GM11168 (cell line): ENCODE measurements at regions not wholly inside any gene's neighbourhood (a gene's known extent, or its start where the extent isn't known, plus 50 kb on each side); places are given as distances from the start of the nearest gene placed in this dataset.

Experiments used
- in situ Hi-C: fragments of 300-500 bp; cut with MboI; formaldehyde crosslinking; loops from one replicate; pipeline ENCODE4 v1.12.0; 2022; ENCODE audit warnings: low sequenced_read_pairs; ENCODE audit not compliant: unreplicated experiment

DNA sequence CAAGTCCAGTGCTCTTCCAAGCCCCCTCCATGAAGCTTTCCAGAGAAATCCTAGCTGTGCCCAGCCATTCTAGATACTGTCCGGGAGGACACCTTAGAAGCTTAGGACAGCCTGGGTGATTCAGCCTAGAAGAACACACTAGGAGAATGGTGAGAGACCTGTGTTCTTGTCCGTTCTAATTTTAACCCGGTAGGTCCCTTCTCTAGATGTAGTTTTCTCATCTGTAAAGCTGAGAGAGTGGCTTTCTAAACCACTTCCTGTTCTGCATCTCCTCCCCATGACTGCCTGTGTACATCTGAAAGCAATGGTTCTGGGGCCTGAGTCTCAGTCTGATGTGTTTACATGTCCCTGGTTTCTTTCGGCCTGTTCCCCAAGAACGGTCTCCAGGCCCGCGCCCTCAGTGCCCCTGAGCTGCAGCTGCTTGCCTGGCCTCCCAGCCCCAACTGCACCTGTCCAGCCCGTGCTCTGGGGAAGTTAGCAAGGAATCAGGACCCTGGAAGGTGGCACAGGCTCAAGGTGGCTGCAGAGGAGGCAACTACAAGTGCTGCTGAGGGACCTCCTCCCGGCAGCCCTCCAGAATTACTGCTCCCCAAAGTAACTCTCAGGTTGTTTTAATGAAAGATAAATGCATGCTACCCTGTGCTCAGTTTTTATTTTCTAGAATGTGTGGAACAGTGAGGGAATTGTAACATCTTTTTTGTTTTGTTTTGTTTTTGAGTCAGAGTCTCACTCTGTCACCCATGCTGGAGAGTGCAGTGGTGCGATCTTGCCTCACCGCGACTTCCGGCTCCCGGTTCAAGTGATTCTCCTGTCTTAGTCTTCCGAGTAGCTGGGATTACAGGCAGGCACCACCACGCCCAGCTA is 105.9 kb downstream of the LBH start:
- in situ Hi-C loops = loop anchor here (10.0 kb wide), 1 partner anchor 118 kb away; no protein-coding TSS in a partner anchor

DNA sequence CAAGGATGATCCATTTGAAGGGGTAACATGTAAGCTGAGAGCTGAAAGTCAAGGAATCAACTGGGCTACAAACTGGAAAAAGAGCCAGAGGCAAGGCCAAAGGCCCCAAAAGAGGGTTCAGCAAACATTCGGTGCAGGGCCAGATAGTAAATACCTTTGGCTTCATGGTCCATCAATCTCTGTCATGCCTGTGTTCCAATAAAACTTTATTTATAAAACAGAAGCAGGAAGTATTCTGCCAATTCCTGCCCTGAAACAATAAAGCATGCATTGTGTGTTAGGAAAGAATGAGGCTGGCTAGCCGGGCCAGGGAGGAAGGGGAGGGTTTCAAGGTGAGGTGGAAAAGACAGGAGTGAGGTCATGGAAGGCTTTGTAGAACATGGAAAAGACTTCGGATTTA is 107.1 kb downstream of the LBH start:
- in situ Hi-C loops = loop anchor here (10.0 kb wide), 1 partner anchor 116 kb away; no protein-coding TSS in a partner anchor

DNA sequence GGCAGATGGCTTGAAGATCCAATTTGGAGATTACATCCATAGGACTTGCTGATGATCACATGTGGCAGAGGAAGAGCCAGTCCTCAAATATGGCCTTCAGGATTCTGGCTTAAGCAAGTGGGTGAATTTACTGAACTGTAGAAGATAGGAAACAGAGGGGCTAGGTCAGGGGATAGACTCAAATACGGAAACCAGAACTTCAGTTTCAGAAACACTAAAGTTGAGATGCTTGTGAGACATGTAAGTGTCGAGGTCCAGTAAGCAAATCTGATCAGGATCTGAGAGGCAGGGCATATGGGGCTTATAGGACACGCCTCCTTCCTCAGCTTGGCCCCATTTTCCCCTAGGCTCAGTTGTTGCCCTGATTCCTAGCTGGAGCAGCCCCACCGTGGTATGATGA is 107.7 kb downstream of the LBH start:
- in situ Hi-C loops = loop anchor here (10.0 kb wide), 1 partner anchor 116 kb away; no protein-coding TSS in a partner anchor

DNA sequence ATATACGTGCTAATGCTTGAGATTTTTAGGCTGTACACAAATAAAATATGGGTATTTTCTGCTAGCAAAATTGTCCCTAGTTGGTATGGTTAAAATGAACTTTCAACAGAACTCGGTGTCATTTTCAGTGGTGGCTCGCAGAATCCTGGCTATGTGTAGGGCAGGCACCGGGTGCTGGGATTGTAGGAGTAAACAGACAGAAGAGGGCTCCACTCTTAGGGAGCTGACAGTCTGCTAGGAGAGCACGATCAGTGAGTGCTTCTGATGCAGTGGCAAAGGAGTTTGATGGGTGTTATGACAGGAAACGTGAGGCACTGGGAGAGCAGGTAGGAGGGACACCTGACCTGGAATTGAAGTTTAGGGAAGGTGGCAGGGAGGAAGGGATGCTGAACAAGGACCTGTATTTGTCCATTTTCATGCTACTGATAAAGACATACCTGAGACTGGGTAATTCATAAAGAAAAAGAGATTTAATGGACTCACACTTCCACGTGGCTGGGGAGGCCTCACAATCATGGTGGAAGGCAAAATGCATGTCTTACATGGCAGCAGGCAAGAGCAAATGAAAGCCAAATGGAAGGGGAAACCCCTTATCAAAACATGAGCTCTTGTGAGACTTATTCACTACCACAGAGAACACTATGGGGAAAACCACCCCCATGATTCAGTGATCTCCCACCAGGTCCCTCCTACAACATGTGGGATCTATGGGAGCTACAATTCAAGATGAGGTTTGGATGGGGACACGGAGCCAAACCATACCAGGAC is 105.4 kb upstream of the LCLAT1 start:
- in situ Hi-C loops = no loop called here

DNA sequence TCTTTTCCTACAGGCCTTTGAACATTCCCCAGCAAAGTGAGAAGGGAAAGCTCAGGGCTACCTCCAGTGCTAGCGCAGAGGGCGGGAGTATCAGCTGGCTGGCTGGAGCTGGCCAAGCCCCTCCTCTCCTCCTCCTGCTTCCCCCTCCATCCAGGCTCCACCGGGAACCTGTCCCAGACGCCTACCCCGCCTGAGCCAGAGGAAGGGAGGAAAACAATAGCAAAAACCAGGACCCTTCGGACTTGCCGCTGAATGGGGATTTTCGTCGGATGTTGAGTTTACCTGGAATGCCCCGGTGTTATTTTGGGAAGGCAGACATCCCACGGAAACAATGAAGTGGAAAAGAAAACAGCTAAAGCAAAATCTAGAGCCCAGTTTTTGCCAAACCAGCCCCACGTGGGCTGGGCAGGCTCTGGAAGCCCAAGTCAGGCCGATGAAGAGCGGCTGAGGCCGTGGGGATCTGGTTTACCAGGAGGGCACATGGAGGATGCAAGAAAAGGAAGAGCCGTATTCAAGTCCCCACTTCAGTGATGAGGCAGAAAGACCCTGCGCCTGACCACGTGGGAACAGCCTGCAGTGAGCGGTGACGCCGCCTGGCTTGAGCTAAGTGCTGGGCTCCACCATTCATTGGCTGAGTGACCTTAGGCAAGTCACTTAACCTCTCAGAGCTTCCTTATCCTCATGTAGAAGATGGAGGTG is 100.4 kb upstream of the LCLAT1 start:
- in situ Hi-C loops = no loop called here

DNA sequence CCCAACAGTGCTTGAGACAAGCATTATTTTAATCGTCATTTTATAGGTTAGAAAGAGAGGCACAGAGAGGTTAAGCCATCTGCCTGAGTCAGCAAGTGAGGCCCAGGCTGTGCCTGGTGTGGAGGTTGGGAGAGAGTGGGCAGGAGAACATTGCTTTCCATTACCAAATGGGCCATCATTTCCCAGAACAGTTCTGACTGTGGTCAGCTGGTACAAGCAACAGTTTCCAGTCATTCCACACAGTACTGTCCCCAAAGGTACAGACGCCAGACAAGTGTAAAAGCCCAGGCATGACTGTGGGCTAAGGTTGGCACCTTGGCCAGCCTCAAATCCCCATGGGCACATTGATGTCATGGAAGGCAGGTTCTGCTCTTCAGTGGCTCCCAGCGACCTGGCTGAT is 98.2 kb upstream of the LCLAT1 start:
- in situ Hi-C loops = no loop called here

DNA sequence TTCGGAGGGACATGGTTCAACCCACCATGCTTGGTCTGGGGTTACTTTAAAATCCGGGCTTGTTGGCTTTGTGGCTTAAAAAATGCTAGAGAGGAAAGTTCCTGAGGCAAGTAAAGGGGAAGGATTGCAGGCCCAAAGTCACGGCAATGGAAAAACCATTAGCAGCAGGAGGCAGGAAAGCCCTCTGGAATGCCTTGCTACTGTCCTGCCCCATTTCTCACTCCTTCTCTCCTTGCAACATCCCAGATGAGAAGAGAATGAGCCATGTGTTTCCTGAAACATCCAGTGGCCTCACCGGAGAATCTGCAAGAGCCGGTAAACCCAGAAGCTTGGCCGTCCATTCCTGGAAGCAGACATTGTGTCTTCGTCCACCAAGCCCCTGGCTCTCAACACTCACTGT is 97.4 kb upstream of the LCLAT1 start:
- in situ Hi-C loops = no loop called here

GRCh38 chr2:30351116-30351515 is 95.9 kb upstream of the LCLAT1 start:
- in situ Hi-C loops = no loop called here

DNA sequence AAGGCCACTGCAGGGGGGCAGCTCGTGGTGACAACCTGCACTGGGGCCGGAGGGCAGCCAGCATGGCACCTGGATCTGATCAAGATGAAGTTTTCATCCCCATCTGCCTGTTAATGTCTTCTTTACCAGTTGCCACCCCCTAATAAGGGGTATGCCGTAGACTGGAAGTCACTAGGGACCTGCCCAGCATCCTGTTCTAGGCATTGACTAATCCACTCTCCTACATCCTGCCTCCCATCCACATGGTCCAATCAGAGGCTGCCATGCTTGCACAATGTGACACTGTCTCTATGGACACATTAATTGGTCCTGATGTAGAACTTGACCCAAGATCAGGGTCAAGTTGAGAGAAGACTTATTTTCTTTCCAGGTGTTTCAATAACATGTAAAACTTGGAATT is 95.1 kb upstream of the LCLAT1 start:
- in situ Hi-C loops = no loop called here

DNA sequence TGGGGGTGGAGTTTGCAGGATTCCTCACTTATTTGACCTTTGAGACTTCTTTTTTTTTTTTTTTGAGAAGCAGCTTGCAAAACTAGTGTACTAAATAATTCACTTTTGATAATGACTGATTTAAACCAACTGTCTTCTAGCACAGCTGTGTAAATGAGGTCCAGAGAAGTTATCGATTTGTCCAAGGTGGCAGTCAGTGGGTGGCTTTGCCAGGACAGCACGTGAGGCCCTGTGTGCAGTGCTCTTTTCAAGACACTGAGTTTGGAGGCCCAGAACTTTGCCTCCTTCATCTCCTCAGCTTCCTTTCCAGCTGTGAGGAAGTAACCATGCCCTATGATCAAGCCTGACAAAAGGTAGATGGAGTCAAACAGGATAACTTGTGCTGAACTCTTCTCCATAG is 92.9 kb upstream of the LCLAT1 start:
- in situ Hi-C loops = no loop called here

DNA sequence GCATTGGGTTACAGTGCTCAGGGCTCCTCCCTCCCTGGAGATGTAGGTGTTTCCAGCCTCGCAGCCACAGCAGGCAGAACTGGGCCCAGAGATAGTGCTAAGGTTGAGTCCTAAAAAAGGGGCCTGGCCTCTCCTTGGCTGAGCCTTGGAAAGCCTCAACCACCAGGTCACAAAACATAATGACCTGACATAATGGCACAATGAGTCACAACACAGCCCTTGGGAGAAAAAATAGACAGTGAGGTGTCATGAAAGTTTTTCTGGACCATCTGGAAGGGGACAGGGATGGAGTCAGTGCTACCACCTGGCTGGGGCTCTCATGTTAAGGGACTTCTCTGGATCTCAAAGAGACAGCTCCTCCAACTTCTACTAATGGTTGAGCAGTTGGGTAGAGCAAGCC is 92.4 kb upstream of the LCLAT1 start:
- in situ Hi-C loops = no loop called here

- in situ Hi-C loops = no loop called here
Observed at GRCh38 chr2:30355306-30355705, 91.7 kb upstream of the LCLAT1 start.

- in situ Hi-C loops = no loop called here
Observed at GRCh38 chr2:30356071-30356470, 91.0 kb upstream of the LCLAT1 start.

DNA sequence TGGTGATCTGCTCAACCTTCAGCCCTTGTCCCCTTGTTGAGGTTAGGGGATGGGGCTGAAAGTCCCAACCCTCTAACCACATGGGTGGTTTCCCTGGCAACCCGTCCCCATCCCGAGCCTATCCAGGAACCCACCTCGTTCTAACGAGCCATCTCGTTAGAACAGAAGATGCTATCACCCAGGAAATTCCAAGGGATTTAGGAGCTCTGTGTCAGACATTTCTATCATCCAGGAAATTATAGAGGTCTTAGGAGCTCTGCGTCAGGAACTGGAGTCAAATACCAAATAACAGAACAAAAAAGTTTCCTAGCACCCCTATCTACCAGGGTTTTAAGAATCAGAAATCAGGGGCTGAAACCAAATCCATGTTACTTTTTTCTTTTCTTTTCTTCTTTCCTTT is 90.3 kb upstream of the LCLAT1 start:
- in situ Hi-C loops = no loop called here

DNA sequence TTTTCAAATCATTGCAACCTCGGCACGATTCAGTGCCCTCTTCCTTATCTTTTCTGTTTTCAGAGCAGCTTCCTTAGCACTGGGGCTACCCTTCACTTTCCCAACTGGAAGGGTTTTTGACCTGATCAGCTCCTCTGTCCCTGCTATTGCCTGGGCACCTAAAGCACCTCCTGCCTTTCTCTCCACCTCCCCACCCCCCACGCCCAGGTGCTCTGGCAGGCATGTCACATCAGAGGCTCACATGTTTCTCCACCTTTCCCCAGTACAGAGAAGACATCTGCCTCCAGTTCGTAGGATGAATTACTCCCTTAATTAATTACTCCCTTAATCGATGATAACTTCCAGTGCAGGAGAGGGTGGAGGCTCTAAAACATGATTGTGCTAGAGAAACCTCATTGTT is 88.7 kb upstream of the LCLAT1 start:
- in situ Hi-C loops = no loop called here

GRCh38 chr2:30358842-30359241 is 88.2 kb upstream of the LCLAT1 start:
- in situ Hi-C loops = no loop called here

DNA sequence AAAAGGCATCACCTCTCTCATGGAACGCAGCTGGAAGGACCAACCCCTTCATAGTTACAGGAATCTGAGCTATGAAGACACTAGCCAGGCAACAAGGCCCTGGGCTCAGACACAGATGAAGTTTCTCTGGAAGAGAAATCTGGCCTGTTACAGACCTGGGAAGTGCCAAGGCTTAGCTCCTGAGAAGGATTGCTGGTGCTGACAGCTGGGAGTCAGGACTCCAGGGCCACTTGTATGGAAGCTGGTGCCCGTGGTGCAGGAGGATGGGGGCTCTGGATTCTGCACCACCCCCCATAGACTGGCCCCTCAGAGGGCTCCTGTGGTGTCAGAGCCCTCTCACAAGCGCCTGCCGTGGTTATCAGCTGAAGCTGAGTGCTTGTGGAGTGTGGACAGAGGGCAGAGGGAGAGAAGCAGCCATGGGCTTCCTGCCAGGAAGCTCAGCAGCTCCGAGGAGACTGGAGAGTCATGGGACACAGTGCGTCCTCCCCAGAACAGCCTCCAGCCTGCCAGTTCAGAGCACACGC is 87.3 kb upstream of the LCLAT1 start:
- in situ Hi-C loops = no loop called here

GRCh38 chr2:30361751-30362394 is 85.2 kb upstream of the LCLAT1 start:
- in situ Hi-C loops = no loop called here

- in situ Hi-C loops = no loop called here
Observed at GRCh38 chr2:30362468-30363081, 84.5 kb upstream of the LCLAT1 start.

DNA sequence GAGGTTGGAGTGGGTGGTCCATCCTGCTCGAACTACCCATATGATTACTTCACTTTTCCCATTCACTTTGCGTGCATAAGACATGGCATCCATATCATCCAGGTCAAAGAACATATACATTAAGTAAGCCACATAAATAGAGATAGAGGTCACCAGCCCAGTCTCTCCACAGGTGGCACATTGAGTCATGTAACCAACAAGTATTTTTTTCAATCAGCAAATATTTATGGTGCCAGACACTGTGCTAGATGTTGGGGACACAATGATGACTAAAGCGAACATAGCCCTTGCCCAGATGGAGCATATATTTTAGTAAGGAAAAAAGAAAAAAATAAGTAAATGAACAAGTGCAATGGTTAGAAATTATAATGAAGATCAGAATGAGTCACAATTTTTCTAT is 83.6 kb upstream of the LCLAT1 start:
- in situ Hi-C loops = no loop called here
